ENCODE measurements at regions not wholly inside any gene's neighbourhood (a gene's known extent, or its start where the extent isn't known, plus 50 kb on each side); places are given as distances from the start of the nearest gene placed in this dataset.

- H3K4me3 Mint-ChIP-seq = no peak overlapping the region
- no peaks in the 10 kb centered on the region for H3K4me1 Mint-ChIP-seq
- H3K27ac Mint-ChIP-seq = no peak overlapping the region
- no peaks in the 10 kb centered on the region for H3K36me3 Mint-ChIP-seq
- no peaks in the 10 kb centered on the region for H3K9me3 Mint-ChIP-seq
- no peak for ATAC-seq (ENCODE audit: low read depth)
- no peak for DNase-seq
- POLR2A ChIA-PET = no interaction called here
- no peaks in the 10 kb centered on the region for H3K27me3 Mint-ChIP-seq
Measured at GRCh38 chr2:198414976-198415375, 610.6 kb downstream of the PLCL1 start.

DNA sequence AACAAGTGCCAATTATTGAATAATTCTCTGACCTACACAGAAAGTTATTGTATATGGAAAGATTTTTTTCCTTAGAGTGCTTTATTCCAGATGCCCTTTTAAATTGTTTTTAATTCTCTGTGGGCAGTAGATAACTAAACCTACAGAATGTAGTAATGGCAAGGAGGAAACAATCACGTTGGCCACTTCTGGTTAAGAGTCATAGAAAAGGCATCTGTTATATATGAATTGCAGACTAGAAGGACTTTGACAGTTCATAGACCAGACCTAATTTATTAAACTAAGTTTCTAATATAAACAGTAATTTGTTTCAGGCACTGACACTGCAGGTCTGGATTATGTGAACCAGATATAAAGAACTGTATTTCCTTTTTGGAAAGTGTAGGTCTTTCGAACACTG, 607.5 kb downstream of the PLCL1 start:
- H3K4me3 Mint-ChIP-seq = no peak overlapping the region

GRCh38 chr2:198408171-198408570, 603.8 kb downstream of the PLCL1 start:
- Mint-ChIP-seq H3K9me3 (no peaks in the 10 kb centered on the region), H3K27ac (no peak overlapping the region), H3K4me1 (no peaks in the 10 kb centered on the region), H3K27me3 (peaks cover 18% of the 10 kb centered on the region), H3K4me3 (no peak overlapping the region), H3K36me3 (no peaks in the 10 kb centered on the region)
- DNase-seq = no peak
- POLR2A ChIA-PET = no interaction called here
- no peak for ATAC-seq (ENCODE audit: low read depth)

More for the DNA sequence above, 607.5 kb downstream of the PLCL1 start:
- Mint-ChIP-seq H3K4me1 (no peaks in the 10 kb centered on the region), H3K27me3 (peaks cover 8% of the 10 kb centered on the region), H3K9me3 (no peaks in the 10 kb centered on the region), H3K36me3 (no peaks in the 10 kb centered on the region), H3K27ac (no peak overlapping the region)
- POLR2A ChIA-PET = no interaction called here
- ATAC-seq (ENCODE audit: low read depth) = no peak
- no peak for DNase-seq

- no peak for DNase-seq
- Mint-ChIP-seq H3K27ac (no peak overlapping the region), H3K9me3 (no peaks in the 10 kb centered on the region), H3K4me3 (no peak overlapping the region), H3K4me1 (no peaks in the 10 kb centered on the region), H3K27me3 (peaks cover 18% of the 10 kb centered on the region), H3K36me3 (no peaks in the 10 kb centered on the region)
- POLR2A ChIA-PET = no interaction called here
- no peak for ATAC-seq (ENCODE audit: low read depth)
Measured at GRCh38 chr2:198405311-198405710, 600.9 kb downstream of the PLCL1 start.

DNA sequence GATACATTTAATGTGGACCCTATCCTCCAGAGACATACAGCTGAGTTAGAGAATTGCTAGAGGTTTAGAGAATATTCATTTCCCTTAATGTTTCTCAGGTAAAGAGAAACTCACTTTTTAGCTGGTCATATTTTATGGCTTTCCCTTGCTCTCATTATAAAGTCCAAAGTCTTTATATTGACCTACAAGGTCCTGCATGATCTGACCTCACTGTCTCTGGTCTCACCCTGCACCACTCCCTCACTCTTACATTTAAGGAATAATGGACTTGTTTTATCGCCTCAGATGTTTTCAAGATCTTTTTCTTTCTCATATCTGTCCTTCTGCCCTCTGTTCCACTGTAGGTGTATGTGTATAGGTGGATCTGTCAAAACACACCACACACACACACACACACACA, 597.3 kb downstream of the PLCL1 start:
- H3K9me3 Mint-ChIP-seq = no peaks in the 10 kb centered on the region
- ATAC-seq (ENCODE audit: low read depth) (no peak), DNase-seq (no peak)
- no peak overlapping the region for H3K4me3 Mint-ChIP-seq
- no peaks in the 10 kb centered on the region for H3K36me3 Mint-ChIP-seq
- peaks cover 7% of the 10 kb centered on the region for H3K27me3 Mint-ChIP-seq
- no peak overlapping the region for H3K27ac Mint-ChIP-seq
- POLR2A ChIA-PET = no interaction called here
- no peaks in the 10 kb centered on the region for H3K4me1 Mint-ChIP-seq

DNA sequence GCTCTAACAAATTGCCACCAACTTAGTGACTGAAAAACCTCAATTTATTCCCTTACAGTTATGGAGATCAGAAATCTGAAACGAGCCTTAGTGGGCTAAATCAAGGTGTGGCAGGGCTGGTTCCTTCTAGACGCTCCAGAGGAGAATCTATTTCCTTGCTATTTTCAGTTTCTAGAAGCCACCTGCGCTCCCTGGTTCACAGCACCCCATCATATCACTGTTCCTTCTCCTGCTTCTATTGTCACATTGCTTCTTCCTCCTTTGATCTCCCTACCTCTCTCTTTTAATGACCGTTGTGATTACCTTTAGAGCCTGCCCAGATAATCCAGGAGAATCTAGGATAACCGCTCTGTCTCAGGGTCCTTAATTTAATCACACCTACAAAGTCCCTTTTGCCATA, 596.6 kb downstream of the PLCL1 start:
- Mint-ChIP-seq H3K27ac (no peak overlapping the region), H3K9me3 (no peaks in the 10 kb centered on the region), H3K27me3 (peaks cover 8% of the 10 kb centered on the region), H3K4me3 (no peak overlapping the region), H3K4me1 (no peaks in the 10 kb centered on the region), H3K36me3 (no peaks in the 10 kb centered on the region)
- ATAC-seq (ENCODE audit: low read depth) (no peak), DNase-seq (no peak)
- POLR2A ChIA-PET = no interaction called here

DNA sequence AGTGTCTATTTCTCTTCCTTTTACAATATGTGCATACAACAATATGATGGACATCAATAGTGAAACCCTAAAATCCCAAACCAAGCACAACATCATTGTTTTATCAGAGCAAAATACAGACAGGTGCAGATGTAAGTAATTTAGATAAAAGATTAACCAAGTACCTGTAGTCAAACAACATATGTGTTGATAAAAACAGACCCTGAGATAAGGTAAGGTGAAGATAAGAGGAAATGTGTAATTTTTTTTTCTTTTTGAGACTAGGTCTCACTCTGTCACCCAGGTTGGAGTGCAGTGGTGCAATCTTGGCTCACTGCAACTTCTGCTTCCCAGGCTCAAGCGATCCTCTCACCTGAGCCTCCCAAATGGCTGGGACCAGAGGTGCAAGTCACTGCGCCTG, 589.8 kb downstream of the PLCL1 start:
- DNase-seq (no peak), ATAC-seq (ENCODE audit: low read depth) (no peak)
- POLR2A ChIA-PET = no interaction called here
- H3K4me3 Mint-ChIP-seq = no peak overlapping the region
- H3K9me3 Mint-ChIP-seq = no peaks in the 10 kb centered on the region
- peaks cover 9% of the 10 kb centered on the region for H3K27me3 Mint-ChIP-seq
- H3K27ac Mint-ChIP-seq = no peak overlapping the region
- no peaks in the 10 kb centered on the region for H3K4me1 Mint-ChIP-seq
- no peaks in the 10 kb centered on the region for H3K36me3 Mint-ChIP-seq

GRCh38 chr2:198390670-198391069, 586.3 kb downstream of the PLCL1 start:
- no peak for ATAC-seq (ENCODE audit: low read depth)
- no peaks in the 10 kb centered on the region for H3K9me3 Mint-ChIP-seq
- H3K4me3 Mint-ChIP-seq = no peak overlapping the region
- no peak for DNase-seq
- POLR2A ChIA-PET = no interaction called here
- H3K36me3 Mint-ChIP-seq = no peaks in the 10 kb centered on the region
- H3K4me1 Mint-ChIP-seq = no peaks in the 10 kb centered on the region
- peaks cover 7% of the 10 kb centered on the region for H3K27me3 Mint-ChIP-seq
- no peak overlapping the region for H3K27ac Mint-ChIP-seq

DNA sequence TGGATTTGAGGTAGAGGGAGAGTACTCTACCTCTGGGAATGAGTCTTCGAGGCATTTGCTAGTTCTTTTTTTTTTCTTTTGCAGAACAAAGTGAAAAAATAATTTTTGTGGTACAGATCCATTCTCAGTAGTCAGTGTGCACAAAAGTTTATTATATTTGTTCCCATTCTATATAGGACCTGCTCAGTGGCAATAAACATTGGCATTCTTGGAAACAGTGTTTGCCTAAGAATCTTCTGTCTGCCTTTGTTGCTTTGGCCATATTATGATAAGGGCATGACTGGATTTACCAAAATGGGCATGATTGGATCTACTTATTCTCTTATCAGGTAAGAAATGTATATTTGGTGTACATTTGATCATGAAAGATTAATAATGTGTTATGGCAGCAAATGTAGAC, 583.3 kb downstream of the PLCL1 start:
- DNase-seq = no peak
- Mint-ChIP-seq H3K4me1 (peaks cover 3% of the 10 kb centered on the region), H3K36me3 (no peaks in the 10 kb centered on the region), H3K9me3 (no peaks in the 10 kb centered on the region), H3K27ac (no peak overlapping the region), H3K4me3 (no peak overlapping the region), H3K27me3 (peaks cover 3% of the 10 kb centered on the region)
- no peak for ATAC-seq (ENCODE audit: low read depth)
- POLR2A ChIA-PET = no interaction called here

- POLR2A ChIA-PET = no interaction called here
- no peak overlapping the region for H3K27ac Mint-ChIP-seq
- ATAC-seq (ENCODE audit: low read depth) (no peak), DNase-seq (no peak)
- H3K36me3 Mint-ChIP-seq = no peaks in the 10 kb centered on the region
- H3K9me3 Mint-ChIP-seq = no peaks in the 10 kb centered on the region
- peaks cover 3% of the 10 kb centered on the region for H3K27me3 Mint-ChIP-seq
- H3K4me3 Mint-ChIP-seq = no peak overlapping the region
- H3K4me1 Mint-ChIP-seq = peaks cover 3% of the 10 kb centered on the region
Measured at GRCh38 chr2:198385856-198386255, 581.5 kb downstream of the PLCL1 start.

- ATAC-seq (ENCODE audit: low read depth) (no peak), DNase-seq (no peak)
- Mint-ChIP-seq H3K36me3 (no peaks in the 10 kb centered on the region), H3K27me3 (peaks cover 3% of the 10 kb centered on the region), H3K27ac (no peak overlapping the region), H3K4me3 (no peak overlapping the region), H3K4me1 (peaks cover 3% of the 10 kb centered on the region), H3K9me3 (no peaks in the 10 kb centered on the region)
- POLR2A ChIA-PET = no interaction called here
Measured at GRCh38 chr2:198385326-198385725, 580.9 kb downstream of the PLCL1 start.

- no peak for ATAC-seq (ENCODE audit: low read depth)
Measured at GRCh38 chr2:198383392-198383791, 579.0 kb downstream of the PLCL1 start.

DNA sequence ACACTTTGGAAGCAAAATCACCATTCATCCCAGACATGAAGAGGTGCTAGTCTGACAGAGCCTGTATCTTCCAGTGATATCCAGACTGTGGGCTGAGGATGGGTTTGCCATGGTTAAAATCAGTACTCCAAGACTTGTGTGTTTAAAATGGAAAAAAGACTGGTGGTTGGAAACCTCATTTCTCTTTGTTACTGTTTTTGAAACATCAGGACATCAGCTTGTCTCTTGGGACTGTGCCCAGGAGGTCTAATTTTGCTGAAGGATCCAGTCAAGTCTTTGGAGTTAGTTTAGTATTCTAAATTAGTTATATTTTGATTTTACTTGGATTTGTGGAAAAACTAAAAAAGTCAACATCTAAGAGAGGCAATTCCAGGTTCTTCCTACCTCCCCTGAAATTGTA, 578.4 kb downstream of the PLCL1 start:
- H3K4me1 Mint-ChIP-seq = peaks cover 3% of the 10 kb centered on the region
- H3K27me3 Mint-ChIP-seq = peaks cover 11% of the 10 kb centered on the region
- POLR2A ChIA-PET = no interaction called here
- DNase-seq (no peak), ATAC-seq (ENCODE audit: low read depth) (no peak)
- no peak overlapping the region for H3K27ac Mint-ChIP-seq
- no peak overlapping the region for H3K4me3 Mint-ChIP-seq
- no peaks in the 10 kb centered on the region for H3K9me3 Mint-ChIP-seq
- no peaks in the 10 kb centered on the region for H3K36me3 Mint-ChIP-seq

More at GRCh38 chr2:198383392-198383791, 579.0 kb downstream of the PLCL1 start:
- no peak overlapping the region for H3K4me3 Mint-ChIP-seq
- POLR2A ChIA-PET = no interaction called here
- no peaks in the 10 kb centered on the region for H3K9me3 Mint-ChIP-seq
- H3K27ac Mint-ChIP-seq = no peak overlapping the region
- H3K4me1 Mint-ChIP-seq = peaks cover 3% of the 10 kb centered on the region
- DNase-seq = no peak
- peaks cover 11% of the 10 kb centered on the region for H3K27me3 Mint-ChIP-seq
- H3K36me3 Mint-ChIP-seq = no peaks in the 10 kb centered on the region

- DNase-seq (no peak), ATAC-seq (ENCODE audit: low read depth) (no peak)
- Mint-ChIP-seq H3K27ac (no peak overlapping the region), H3K4me3 (no peak overlapping the region), H3K36me3 (no peaks in the 10 kb centered on the region), H3K27me3 (peaks cover 35% of the 10 kb centered on the region), H3K4me1 (peaks cover 9% of the 10 kb centered on the region), H3K9me3 (no peaks in the 10 kb centered on the region)
- POLR2A ChIA-PET = no interaction called here
Measured at GRCh38 chr2:198376677-198377076, 572.3 kb downstream of the PLCL1 start.

DNA sequence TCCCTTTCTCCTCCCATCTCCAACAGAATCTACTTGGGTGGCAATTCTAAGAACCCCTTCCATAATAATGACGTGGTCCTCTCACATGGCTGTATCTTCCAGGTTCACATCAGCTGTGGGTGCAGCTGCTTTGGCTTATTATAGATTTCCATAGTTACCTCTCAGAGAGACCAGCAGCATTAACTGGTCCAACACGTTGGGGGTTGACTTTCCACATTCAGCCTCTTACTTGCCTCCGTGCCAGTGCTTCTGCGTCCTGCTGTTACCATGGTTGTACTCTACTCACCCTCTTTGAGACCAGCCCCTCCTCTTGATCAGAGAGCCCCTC, 570.7 kb downstream of the PLCL1 start:
- Mint-ChIP-seq H3K4me3 (no peak overlapping the region), H3K4me1 (peaks cover 10% of the 10 kb centered on the region), H3K9me3 (no peaks in the 10 kb centered on the region), H3K27ac (no peak overlapping the region), H3K36me3 (no peaks in the 10 kb centered on the region), H3K27me3 (peaks cover 41% of the 10 kb centered on the region)
- POLR2A ChIA-PET = no interaction called here
- DNase-seq (no peak), ATAC-seq (ENCODE audit: low read depth) (no peak)

Data from activated naive CD8-positive, alpha-beta T cell treated with anti-CD3 and anti-CD28 coated beads, Interleukin-2, amount 10 ng/mL, durations not matched to agents 7 days and 5 days (primary cell).